ENCODE measurements at regions not wholly inside any gene's neighbourhood (a gene's known extent, or its start where the extent isn't known, plus 50 kb on each side); places are given as distances from the start of the nearest gene placed in this dataset.

DNA sequence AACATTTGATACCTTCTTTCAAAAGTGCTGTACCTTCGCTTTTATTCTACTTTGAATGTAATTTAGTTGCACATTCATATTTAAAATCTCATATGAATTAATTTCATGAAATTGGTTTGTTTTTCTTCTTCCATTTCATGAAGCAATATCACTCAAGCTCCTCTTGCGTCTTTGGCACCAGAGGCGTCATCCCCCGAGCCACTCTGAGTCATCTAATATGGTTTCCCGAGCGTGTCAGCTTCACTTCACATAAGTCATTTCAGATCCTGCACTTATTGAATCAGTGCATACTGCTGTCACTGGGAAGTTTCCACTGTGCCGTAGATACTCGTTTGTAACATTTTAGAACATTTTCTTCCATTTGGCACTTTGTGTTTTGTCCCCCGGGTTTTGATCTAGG lies 105.6 kb downstream of the SLC25A47 start:
- TF ChIP-seq YY1 (IDR thresholded peaks at IDR 0.05; ENCODE audit: extremely low read depth, insufficient replicate concordance, low read depth, low read length) (no peak), TCF7L2 (IDR thresholded peaks at IDR 0.05; ENCODE audit: borderline replicate concordance, extremely low read depth, insufficient read depth, insufficient read length) (no peak), FOSL1 (IDR thresholded peaks at IDR 0.05; ENCODE audit: low read depth) (no peak), ELF1 (IDR thresholded peaks at IDR 0.05; ENCODE audit: borderline replicate concordance, low read depth) (no peak), CEBPB (IDR thresholded peaks at IDR 0.05; ENCODE audit: low read depth) (no peak)
- TF ChIP-seq, protein P1, sequence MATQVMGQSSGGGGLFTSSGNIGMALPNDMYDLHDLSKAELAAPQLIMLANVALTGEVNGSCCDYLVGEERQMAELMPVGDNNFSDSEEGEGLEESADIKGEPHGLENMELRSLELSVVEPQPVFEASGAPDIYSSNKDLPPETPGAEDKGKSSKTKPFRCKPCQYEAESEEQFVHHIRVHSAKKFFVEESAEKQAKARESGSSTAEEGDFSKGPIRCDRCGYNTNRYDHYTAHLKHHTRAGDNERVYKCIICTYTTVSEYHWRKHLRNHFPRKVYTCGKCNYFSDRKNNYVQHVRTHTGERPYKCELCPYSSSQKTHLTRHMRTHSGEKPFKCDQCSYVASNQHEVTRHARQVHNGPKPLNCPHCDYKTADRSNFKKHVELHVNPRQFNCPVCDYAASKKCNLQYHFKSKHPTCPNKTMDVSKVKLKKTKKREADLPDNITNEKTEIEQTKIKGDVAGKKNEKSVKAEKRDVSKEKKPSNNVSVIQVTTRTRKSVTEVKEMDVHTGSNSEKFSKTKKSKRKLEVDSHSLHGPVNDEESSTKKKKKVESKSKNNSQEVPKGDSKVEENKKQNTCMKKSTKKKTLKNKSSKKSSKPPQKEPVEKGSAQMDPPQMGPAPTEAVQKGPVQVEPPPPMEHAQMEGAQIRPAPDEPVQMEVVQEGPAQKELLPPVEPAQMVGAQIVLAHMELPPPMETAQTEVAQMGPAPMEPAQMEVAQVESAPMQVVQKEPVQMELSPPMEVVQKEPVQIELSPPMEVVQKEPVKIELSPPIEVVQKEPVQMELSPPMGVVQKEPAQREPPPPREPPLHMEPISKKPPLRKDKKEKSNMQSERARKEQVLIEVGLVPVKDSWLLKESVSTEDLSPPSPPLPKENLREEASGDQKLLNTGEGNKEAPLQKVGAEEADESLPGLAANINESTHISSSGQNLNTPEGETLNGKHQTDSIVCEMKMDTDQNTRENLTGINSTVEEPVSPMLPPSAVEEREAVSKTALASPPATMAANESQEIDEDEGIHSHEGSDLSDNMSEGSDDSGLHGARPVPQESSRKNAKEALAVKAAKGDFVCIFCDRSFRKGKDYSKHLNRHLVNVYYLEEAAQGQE (IDR thresholded peaks at IDR 0.05; ENCODE audit: low read depth), result no peak
- TF ChIP-seq, protein P2, sequence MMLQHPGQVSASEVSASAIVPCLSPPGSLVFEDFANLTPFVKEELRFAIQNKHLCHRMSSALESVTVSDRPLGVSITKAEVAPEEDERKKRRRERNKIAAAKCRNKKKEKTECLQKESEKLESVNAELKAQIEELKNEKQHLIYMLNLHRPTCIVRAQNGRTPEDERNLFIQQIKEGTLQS (IDR thresholded peaks at IDR 0.05), result no peak
- Histone ChIP-seq H3K4me3 (replicated peaks in 1 of 2; ENCODE audit: low read depth in 1 of 2, low read length in 2 of 2) (no peak overlapping the region), H4K20me1 (ENCODE audit: insufficient read depth) (no peaks in the 10 kb centered on the region), H3K27ac (ENCODE audit: low read depth, low read length) (no peak overlapping the region), H3K4me1 (ENCODE audit: control insufficient read depth in 1 of 2, insufficient read depth in 2 of 2, low read length in 2 of 2) (peaks cover 19 to 20% of the 10 kb centered on the region in 2 experiments), H3K9ac (ENCODE audit: low read length) (no peak overlapping the region), H3K27me3 (ENCODE audit: insufficient read depth, low read length) (no peaks in the 10 kb centered on the region), H3K9me3 (ENCODE audit: control insufficient read depth in 1 of 2, insufficient read depth in 1 of 2, low read depth in 1 of 2, low read length in 2 of 2) (no peaks in the 10 kb centered on the region), H3K9me2 (ENCODE audit: insufficient read depth) (no peaks in the 10 kb centered on the region), H3K4me2 (ENCODE audit: low read length) (no peak overlapping the region), H3K79me2 (ENCODE audit: insufficient read depth, low read length) (no peaks in the 10 kb centered on the region), H2AFZ (ENCODE audit: low read depth, low read length, poor library complexity, severe bottlenecking) (no peak overlapping the region), H3K36me3 (ENCODE audit: control insufficient read depth in 1 of 2, insufficient read depth in 2 of 2, low read length in 2 of 2) (no peaks in the 10 kb centered on the region)
- BruUV-seq (replicated peaks), result no TSS peak
- intact Hi-C loops (cut with micrococcal nuclease), result no loop called here
- ChIA-PET CTCF (no interaction called here), POLR2A (no interaction called here), RAD21 (ENCODE audit: low non-redundant PET in 1 of 2, low total read pairs in 2 of 2, uncharacterized antibody in 2 of 2, unreplicated experiment in 2 of 2) (no interaction called here)
- DNase-seq (ENCODE audit: low read depth, low spot score), result no peak
- no peak for ATAC-seq

All from HCT116 (cell line).